ENCODE measurements at regions not wholly inside any gene's neighbourhood (a gene's known extent, or its start where the extent isn't known, plus 50 kb on each side); places are given as distances from the start of the nearest gene placed in this dataset.

DNA sequence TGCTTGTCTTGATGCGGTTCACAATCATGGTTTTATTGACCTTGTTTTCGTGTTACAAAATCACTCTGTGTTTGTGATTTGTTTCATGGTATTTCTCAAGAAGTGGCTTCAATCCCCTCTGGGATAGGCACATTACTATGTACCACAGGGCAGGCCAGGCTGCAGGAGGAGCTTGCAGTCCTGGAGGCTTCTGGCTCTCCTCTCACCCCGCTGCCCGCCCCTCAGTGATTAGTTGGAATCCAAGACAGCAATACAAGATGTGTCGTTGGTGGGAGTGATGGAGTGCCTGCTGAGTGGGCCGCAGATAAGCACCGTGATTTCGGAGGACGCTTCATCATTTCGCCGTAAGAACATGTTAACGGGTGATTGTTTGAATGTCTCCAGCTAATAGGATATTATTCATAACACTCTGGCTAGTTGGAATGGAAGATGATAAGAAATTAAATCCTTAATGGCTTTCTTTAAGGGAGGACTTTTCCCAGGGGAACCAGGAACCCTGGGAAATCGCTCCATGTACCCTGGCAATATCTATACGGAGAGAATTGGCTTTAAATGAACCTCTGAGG, 384.4 kb downstream of the MIAT start:
- TF ChIP-seq, protein P1, sequence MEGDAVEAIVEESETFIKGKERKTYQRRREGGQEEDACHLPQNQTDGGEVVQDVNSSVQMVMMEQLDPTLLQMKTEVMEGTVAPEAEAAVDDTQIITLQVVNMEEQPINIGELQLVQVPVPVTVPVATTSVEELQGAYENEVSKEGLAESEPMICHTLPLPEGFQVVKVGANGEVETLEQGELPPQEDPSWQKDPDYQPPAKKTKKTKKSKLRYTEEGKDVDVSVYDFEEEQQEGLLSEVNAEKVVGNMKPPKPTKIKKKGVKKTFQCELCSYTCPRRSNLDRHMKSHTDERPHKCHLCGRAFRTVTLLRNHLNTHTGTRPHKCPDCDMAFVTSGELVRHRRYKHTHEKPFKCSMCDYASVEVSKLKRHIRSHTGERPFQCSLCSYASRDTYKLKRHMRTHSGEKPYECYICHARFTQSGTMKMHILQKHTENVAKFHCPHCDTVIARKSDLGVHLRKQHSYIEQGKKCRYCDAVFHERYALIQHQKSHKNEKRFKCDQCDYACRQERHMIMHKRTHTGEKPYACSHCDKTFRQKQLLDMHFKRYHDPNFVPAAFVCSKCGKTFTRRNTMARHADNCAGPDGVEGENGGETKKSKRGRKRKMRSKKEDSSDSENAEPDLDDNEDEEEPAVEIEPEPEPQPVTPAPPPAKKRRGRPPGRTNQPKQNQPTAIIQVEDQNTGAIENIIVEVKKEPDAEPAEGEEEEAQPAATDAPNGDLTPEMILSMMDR (IDR thresholded peaks at IDR 0.05; ENCODE audit: insufficient read depth, low read depth, low read length): no peak
- no peak for TF ChIP-seq EZH2 (IDR thresholded peaks at IDR 0.05; ENCODE audit: insufficient read depth, low read length)

Data from astrocyte (in vitro differentiated cells and primary cell).